ENCODE measurements at regions not wholly inside any gene's neighbourhood (a gene's known extent, or its start where the extent isn't known, plus 50 kb on each side); places are given as distances from the start of the nearest gene placed in this dataset.
"Not testable (repeated sequence)": the region's sequence is repeated elsewhere in the genome, so short reads cannot be mapped to it uniquely, and the experiment has no call there.

GRCh38 chr4:66930206-66930605, 615.1 kb downstream of the CENPC start:
- DNase-seq (ENCODE audit: low spot score), result no peak

DNA sequence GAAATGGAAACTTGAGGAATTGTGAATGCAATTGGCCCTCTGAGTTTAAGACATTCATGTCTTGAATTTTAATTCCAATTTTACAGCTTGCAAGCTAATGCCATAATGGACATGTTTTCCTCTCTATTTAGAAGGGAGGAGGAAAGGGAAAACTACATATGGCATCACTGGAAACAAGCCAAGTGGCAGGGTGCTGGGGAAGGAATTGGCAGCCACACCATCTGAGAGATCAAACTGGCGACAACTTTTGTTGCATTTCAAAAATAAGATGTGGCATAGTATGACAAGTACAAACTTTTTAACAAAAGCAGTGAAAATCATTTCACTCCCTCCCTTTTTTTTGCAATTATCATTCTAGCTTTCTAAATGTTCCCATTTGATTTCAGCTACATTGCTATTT, 615.6 kb downstream of the CENPC start:
- no peak for DNase-seq (ENCODE audit: low spot score)

DNA sequence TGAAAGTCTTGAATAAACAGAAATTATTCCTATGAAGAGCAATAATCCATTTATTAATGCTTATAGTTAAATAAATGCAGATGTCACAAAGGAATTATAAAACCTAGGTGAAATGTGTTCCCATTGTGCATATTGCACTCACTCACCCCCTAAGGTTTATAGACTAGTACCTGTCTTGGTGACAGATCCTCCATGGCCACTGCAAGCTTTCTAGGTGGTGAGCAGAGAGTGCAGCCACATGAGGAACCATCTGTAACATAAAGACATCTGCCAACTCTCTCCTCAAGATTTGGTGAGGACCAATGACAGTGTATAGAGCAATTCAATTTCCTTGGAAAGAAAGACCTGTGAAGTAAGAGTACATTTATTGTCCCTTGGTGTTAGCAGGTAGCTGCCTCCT, 616.4 kb downstream of the CENPC start:
- DNase-seq (ENCODE audit: low spot score), result not testable (repeated sequence)

DNA sequence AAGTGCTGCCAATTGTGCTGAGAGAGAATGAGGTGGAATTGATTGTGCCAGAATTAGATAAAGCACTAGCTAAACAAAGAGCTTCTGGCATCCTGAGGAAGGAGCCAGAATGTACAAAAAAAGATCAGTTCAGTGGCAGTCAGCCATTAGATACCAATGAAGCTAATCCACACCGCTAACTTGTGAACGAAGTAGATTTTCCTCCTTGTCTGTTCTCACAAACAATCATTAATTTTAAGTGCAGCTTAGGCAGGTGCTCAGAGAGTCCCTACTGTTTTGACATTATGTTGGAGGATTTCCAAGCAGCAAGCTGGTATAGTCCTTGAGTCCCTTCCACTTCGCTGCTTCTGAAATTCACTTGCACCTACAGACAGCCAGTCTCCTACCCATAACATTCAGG, 617.4 kb downstream of the CENPC start:
- DNase-seq (ENCODE audit: low spot score), result no peak

DNA sequence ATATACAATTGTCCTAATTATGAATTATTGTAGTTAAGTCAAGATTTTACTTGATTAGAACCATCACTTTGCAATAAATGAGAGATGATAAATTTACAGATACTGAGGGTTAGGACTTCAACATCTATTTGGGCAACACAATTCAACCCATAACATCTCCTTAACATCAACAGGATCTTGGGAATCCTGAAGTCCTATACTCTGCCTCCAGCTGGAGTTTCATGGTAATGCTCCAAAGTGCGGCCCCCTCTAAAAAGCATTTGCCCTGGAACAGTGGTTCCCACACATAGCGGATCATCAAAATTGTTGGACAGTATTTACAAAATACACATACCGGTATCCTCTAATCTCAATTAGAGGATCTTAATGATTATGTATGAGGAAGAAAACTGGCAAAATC, 618.6 kb downstream of the CENPC start:
- no peak for DNase-seq (ENCODE audit: low spot score)

DNA sequence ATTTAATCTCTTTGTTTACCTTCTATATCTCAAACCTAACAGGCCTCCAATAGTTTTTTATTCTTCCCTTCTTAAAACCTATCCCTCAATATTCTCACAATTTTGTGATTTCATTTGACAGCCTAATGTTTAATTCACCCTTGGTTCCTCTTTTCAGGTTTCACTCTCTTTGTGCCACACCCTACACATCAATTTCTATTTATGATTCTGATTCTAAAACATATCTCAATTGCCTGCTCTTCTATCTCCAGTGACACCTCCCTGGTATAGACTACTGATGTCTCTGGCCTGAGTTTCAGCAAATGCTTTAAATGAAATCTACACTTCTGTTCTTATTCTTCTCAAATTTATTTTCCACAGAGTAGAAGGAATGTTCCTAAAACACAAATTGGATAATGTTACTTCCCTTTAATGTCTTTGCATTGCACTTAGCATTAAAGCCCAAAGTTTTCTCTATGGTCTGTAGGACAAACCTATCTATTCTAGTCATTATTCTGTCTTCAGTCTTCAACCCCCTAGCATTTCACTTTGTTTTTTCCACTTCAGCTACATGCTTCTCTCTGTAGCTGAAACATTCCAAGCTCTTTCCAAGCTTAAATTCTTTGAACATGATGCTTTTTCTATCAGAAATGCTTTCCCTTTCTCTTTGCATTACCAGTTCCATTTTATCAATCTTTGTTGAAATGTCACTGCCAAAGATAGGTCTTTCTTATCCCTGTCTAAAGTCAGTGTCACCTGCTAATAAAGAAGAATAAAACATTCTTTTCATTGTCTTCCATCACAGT, 622.0 kb downstream of the CENPC start:
- DNase-seq (ENCODE audit: low spot score), result no peak

DNA sequence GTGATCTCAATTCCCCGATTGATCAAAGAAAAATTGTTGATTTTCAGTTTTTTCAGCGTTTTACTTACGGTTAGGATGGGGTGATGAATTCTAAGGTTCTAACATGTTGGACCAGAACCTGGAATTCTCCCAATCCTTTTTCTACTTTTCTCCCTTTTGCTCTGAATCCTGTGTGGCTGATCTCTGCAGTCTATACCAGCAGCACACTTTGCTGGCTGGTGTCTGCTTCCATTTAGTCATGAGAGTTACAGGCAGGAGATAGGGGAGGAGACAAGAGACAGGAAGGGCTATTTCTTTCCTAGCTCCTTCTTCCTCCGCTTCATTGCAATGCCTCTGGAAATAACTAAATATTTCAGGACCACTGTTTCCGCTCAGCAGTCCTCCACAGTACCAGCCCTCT, 623.9 kb downstream of the CENPC start:
- no peak for DNase-seq (ENCODE audit: low spot score)

- DNase-seq (ENCODE audit: low spot score), result no peak
These were observed 624.8 kb downstream of the CENPC start for GRCh38 chr4:66920514-66920913.

GRCh38 chr4:66911880-66912279, 633.4 kb downstream of the CENPC start:
- DNase-seq (ENCODE audit: low spot score), result no peak

GRCh38 chr4:66906314-66906713, 639.0 kb downstream of the CENPC start:
- no peak for DNase-seq (ENCODE audit: low spot score)

DNA sequence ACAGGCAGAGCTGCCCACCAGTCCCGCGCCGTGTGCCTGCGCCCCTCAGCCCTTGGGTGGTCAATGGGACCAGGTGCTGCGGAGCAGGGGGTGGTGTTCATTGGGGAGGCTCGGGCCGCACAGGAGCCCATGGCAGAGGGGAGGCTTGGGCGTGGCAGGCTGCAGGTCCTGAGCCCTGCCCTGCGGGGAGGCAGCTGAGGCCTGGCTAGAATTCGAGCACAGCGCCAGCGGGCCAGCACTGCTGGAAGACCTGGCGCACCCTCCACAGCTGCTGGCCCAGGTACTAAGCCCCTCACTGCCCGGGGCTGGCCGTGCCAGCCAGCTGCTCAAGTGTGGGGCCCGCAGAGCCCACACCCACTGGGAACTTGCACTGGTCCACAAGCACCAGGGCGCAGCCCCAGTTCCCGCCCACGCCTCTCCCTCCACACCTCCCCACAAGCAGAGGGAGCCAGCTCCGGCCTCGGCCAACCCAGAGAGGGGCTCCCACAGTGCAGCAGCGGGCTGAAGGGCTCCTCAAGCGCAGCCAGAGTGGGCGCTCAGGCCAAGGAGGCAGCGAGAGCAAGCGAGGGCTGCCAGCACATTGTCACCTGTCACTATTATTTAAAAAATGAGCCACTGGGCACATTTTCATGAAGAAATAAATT, 645.8 kb downstream of the CENPC start:
- no peak for DNase-seq (ENCODE audit: low spot score)

- no peak for DNase-seq (ENCODE audit: low spot score)
These were observed 651.5 kb downstream of the CENPC start for GRCh38 chr4:66893807-66894206.

GRCh38 chr4:66887061-66887460, 658.2 kb downstream of the CENPC start:
- no peak for DNase-seq (ENCODE audit: low spot score)

GRCh38 chr4:66885501-66886165, 659.7 kb downstream of the CENPC start:
- DNase-seq (ENCODE audit: low spot score), result no peak

DNA sequence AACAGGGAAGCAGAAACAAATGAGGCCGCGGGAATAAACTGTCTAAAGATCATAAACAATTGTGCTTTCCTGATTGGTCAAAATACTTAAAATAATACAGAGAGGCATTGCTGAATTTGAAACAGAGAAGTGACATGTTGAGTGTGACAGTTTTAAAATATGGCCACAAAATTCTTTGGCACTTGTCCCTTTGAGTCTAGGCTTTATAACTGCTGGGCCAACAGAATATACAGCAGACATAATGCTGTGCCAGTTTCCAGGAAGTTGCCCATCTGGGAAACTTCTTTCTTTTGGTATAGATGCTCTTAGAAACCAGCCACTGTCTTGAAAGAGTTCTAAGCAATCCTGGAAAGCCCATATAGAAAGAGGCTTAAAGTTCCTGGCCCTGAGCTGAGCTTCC, 668.4 kb downstream of the CENPC start:
- no peak for DNase-seq (ENCODE audit: low spot score)

DNA sequence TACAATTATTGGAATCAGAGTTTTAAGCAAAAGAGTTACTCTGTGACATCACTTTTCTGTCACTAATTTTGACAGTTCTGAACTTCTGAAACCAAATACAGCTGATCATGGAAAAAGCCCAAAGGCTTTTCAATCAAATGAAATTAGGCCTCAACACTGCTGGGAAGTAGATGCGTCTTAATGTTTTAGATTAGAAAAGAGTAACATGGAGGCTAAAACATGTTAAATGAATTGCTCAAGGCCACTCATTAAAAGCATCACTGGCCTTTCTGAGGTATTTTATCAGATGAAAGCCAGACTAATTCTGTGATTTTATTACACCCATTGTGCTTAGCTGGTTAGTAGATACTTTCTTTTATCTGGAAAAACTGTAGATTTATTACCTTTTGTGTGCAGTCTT, 672.6 kb downstream of the CENPC start:
- DNase-seq (ENCODE audit: low spot score), result no peak

DNA sequence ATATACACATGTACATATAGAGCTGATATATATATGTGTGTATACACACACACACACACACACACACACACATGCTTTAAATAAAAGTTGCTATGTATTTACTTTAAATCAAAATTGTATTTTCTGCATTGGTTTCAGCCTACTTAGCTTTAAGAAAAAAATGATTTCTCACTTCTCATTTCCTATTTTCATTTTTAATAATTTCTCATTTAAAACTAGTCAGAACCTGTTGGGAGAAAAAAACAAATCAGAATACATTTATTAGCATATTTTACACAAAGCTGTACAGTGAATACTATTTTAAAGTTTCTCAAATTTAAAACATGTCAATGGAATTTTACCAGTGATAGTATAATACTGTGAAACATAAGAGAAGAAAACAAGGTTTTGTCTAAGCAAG, 681.8 kb downstream of the CENPC start:
- DNase-seq (ENCODE audit: low spot score), result no peak

DNA sequence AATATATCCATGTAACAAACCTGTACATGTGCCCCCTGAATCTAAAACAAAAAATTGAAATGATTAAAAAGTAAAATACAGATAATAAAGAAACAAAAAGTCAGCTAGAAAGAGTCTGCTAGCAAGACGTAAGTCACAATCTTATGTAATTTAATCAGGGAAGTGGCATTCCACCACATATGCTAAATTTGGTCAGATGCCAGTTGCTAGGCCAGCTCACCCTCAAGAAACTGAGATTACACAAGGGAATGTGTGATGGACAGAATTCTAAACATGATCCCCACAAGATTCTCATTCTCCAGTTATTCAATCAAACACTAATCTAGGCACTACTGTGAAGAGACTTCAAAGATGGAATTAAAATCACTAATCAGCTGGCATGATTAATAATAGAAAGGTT, 689.3 kb downstream of the CENPC start:
- no peak for DNase-seq (ENCODE audit: low spot score)

GRCh38 chr4:66853845-66854244, 691.5 kb downstream of the CENPC start:
- no peak for DNase-seq (ENCODE audit: low spot score)

- DNase-seq (ENCODE audit: low spot score), result no peak
These were observed 692.5 kb downstream of the CENPC start for GRCh38 chr4:66852843-66853242.

DNA sequence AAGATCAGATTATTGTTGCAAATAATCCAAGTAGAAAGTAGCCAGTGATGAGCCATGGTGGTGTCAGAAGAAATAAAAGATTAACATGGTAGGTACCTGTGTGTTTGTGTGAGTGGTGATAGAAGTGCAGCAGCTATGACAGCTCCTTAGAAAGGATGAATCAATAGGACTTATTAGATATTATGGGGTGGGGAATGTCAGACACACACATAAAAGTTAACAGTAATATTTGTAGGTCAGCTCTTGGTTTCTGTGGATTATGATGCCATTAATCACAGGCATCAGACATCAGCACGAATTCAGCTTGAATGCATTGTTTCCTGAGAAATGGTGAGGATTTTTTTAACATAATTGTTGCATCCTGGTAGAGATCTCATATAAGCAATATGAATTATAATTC, 695.7 kb downstream of the CENPC start:
- no peak for DNase-seq (ENCODE audit: low spot score)

DNA sequence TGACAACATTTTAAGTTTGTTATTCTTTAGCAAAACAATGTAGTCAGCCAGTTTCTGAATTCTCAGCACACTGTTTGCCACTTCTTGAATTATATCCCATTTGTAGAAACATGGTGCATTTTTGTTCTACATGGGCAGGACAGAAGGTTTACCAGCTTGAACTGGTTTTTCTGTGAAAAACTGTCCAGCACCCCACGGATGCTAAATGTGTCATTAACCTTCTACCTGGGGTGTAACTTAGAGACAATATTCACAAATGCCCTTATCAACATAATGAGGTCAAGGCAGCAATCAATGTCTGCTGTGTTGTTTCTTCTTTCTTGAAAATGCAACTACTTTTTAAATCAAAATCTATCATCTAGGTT, 702.6 kb downstream of the CENPC start:
- no peak for DNase-seq (ENCODE audit: low spot score)

DNA sequence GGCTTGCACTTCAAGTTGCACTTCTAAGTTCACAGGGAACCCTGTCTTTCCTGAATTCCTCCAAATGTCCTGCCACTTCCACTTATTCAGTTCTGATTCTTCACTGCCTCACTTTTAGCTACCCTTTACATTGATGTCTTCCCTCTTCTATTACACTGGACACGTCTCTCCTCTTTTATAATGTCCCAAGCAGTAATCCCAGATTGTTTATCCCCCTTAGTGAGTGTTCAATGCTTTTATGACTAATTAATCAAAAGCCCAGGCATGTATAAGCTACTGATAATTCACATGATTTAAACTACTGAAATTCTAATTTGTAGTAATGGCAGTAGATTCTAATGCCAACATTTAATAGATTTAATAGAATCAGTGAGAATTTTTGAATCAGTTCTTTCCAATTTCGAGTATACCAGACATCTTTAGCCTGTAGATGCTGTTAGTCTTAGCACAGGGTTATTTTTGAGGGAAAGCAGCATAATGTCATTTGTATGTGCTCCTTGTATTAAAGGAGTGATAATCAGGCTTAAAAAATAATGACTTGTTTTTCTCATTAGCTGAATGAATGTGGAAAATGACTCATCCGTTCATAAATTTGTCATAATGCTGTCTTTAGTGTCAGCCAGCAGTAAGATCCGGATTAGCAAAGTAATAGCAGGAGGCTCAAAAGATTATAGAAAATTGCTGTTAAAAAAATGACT, 703.1 kb downstream of the CENPC start:
- DNase-seq (ENCODE audit: low spot score), result no peak

All from mucosa of gallbladder (tissue), 1 donor.